ENCODE measurements at regions not wholly inside any gene's neighbourhood (a gene's known extent, or its start where the extent isn't known, plus 50 kb on each side); places are given as distances from the start of the nearest gene placed in this dataset.
"Not testable (repeated sequence)": the region's sequence is repeated elsewhere in the genome, so short reads cannot be mapped to it uniquely, and the experiment has no call there.

DNA sequence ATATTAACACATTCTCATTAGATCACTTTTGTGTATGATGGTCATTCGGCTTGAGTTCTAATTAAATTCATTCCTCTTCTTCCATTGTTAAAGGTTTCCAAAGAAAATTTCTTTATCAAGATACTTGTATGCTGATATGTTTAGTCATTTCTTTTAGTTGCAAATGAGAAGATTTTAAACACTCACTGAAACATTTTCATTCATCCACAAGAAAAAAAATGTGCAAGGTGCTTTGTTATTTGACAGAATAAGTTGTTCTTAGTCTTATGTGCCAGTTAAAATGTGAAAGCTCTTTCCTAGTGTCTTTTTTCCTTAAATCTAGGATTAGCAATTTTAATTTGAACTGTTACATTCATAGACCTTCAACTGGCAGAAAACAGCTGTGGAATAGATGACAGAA is 727.0 kb upstream of the NEGR1 start:
- TF ChIP-seq, protein P1, sequence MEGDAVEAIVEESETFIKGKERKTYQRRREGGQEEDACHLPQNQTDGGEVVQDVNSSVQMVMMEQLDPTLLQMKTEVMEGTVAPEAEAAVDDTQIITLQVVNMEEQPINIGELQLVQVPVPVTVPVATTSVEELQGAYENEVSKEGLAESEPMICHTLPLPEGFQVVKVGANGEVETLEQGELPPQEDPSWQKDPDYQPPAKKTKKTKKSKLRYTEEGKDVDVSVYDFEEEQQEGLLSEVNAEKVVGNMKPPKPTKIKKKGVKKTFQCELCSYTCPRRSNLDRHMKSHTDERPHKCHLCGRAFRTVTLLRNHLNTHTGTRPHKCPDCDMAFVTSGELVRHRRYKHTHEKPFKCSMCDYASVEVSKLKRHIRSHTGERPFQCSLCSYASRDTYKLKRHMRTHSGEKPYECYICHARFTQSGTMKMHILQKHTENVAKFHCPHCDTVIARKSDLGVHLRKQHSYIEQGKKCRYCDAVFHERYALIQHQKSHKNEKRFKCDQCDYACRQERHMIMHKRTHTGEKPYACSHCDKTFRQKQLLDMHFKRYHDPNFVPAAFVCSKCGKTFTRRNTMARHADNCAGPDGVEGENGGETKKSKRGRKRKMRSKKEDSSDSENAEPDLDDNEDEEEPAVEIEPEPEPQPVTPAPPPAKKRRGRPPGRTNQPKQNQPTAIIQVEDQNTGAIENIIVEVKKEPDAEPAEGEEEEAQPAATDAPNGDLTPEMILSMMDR (IDR thresholded peaks at IDR 0.05; ENCODE audit: low read length, missing control alignments) = no peak
- H3K4me3 ChIP-seq (replicated peaks; ENCODE audit: low read depth, low read length) = no peak overlapping the region
- DNase-seq (ENCODE audit: low read depth) = no peak

DNA sequence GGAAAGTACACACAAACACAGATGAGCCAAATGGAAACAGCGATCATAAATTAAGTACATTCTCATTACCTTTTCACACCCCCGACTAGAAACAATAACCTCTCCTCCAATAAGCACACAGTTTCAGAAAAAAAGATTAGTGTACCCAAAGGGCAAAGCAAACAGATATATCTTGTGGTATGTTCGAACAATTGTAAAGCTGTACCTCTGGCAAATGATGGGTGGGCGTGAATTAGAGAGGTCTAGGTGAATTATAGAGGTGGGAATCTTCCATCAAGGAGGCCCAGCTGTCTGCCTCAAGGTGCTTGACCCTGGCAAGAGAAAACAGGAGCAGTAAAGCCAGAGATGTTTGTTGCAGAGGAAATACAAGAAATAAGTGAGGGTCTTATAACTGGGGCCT is 715.3 kb upstream of the NEGR1 start:
- no peak for DNase-seq (ENCODE audit: low read depth)
- H3K4me3 ChIP-seq (replicated peaks; ENCODE audit: low read depth, low read length) = no peak overlapping the region
- TF ChIP-seq, protein P1 (IDR thresholded peaks at IDR 0.05; ENCODE audit: low read length, missing control alignments) = no peak

DNA sequence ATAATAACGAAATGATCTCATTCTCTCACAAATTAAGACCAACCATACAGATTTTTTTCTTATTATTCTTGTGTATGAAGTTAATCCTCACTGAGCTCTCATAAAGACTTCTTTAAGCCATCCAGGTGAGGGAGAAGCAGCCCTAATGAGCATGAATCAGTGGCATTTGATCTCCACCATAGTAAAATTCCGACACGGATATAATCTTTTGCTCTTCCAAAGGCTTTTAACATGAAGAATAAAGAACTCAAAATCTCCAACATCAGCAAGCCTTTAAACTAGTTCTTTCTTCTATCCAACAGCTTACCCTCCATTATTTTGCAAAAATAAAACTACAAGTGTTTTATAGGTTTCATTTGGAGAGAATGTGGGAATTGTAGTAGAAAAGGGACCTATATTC is 714.7 kb upstream of the NEGR1 start:
- TF ChIP-seq, protein P1 (IDR thresholded peaks at IDR 0.05; ENCODE audit: low read length, missing control alignments) = no peak
- DNase-seq (ENCODE audit: low read depth) = no peak
- H3K4me3 ChIP-seq (replicated peaks; ENCODE audit: low read depth, low read length) = no peak overlapping the region

DNA sequence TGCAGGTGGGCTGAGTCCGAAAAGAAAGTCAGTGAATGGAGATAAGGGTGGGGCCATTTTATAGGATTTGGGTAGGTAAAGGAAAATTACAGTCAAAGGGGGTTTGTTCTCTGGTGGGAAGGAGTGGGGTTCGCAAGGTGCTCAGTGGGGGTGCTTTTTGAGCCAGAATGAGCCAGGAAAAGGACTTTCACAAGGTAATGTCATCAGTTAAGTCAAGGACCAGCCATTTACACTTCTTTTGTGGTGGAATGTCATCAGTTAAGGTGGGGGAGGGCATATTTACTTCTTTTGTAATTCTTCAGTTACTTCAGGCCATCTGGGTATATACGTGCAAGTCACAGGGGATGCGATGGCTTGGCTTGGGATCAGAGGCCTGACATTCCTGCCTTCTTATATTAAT is 705.5 kb upstream of the NEGR1 start:
- not testable (repeated sequence) for H3K4me3 ChIP-seq (replicated peaks; ENCODE audit: low read depth, low read length); DNase-seq (ENCODE audit: low read depth)

DNA sequence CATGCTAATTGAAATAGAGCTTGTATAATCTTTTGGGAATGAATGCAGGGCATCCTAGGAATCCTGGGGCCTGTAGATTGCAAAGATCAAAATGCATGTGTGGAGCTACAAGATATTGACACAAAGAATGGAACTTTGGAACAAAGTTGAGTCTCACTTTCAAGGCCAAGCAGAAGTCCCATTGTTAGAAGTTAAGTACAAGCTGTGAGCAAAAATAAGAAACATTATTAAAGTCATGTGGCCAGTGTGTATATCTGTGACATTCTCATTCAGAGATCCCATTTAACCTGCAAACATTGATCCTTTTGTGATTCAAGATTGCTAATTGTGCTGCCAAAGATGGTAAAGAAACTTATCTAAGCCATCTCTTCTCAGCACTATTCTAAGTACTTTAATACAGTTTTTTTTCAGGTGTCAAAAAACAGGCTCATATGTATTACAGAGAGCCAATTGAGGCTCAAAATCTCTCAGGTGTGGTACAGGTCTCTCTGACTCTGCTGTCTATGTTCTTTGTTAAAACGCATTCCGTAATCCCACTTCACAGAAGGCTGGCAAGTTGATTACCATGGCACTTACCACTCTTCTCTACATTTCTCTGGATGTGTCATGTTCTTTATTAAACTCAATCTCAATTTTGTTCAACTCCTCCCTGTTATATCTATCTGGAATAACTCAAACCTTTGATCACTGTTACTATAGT is 704.4 kb upstream of the NEGR1 start:
- DNase-seq (ENCODE audit: low read depth) = no peak
- TF ChIP-seq, protein P1 (IDR thresholded peaks at IDR 0.05; ENCODE audit: low read length, missing control alignments) = no peak
- H3K4me3 ChIP-seq (replicated peaks; ENCODE audit: low read depth, low read length) = no peak overlapping the region

DNA sequence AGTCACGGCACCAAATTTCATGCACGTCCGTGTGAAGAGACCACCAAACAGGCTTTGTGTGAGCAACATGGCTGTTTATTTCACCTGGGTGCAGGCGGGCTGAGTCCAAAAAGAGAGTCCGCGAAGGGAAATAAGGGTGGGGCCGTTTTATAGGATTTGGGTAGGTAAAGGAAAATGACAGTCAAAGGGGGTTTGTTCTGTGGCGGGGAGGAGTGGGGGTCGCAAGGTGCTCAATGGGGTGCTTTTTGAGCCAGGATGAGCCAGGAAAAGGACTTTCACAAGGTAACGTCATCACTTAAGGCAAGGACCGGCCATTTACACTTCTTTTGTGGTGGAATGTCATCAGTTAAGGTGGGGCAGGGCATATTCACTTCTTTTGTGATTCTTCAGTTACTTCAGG is 702.7 kb upstream of the NEGR1 start:
- not testable (repeated sequence) for H3K4me3 ChIP-seq (replicated peaks; ENCODE audit: low read depth, low read length); DNase-seq (ENCODE audit: low read depth)

DNA sequence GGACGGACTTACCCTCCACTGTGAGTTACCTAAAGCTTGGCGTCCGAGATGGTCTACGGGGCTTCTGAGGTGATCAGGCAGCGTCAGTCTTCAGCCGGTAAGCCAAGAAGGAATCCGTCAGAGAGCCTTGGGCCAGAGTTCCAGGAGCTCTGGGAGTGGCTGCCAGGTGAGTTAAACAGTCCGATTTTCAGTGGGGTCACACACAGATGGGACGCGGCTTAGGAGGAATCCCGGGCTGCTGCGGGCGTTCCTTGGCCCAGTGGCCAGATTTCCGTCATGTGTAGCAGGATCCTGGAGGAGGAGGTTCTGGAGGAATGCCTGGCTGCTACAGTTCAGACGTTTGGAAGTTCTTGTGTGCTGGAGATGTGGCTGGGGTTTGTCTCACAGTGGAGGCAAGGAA is 700.7 kb upstream of the NEGR1 start:
- not testable (repeated sequence) for H3K4me3 ChIP-seq (replicated peaks; ENCODE audit: low read depth, low read length); DNase-seq (ENCODE audit: low read depth)

DNA sequence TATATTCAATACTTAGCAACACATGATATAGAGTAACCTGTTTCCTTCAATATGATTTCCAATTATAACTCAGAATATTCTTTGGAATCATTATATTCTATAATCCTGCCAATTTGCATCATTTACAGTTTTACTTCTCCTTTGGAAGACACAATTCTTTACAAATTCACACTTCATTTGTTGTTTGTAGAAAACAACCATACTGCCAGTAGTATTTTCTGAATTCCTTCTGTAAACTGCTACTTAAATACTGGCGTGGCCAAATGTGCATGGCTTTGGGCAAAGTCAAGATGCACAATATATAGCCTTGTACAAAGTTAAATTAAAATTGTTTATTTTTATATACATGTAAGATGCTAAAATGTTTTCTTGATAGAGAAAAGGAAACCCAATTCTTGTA is 687.1 kb upstream of the NEGR1 start:
- TF ChIP-seq, protein P1 (IDR thresholded peaks at IDR 0.05; ENCODE audit: low read length, missing control alignments) = no peak
- no peak for DNase-seq (ENCODE audit: low read depth)
- H3K4me3 ChIP-seq (replicated peaks; ENCODE audit: low read depth, low read length) = no peak overlapping the region

DNA sequence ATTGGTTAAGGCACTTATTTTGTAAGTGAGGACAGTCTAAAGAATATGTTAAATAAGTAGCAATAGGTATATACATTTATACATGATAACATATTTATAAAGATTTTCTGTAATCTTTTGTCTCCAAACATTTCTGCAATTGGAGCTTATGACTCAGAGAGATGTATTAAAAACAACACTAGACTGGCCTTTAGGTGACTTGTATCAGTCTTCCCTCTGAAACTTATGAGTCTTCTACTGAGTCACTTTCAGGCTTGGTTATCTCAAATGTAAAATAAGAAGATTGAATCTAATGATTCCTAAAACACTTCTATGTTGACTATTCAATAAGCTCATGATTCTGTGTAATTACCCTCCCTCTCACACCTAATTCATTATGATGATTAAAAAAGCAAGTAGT is 672.6 kb upstream of the NEGR1 start:
- TF ChIP-seq, protein P1 (IDR thresholded peaks at IDR 0.05; ENCODE audit: low read length, missing control alignments) = no peak
- no peak for DNase-seq (ENCODE audit: low read depth)
- H3K4me3 ChIP-seq (replicated peaks; ENCODE audit: low read depth, low read length) = no peak overlapping the region

DNA sequence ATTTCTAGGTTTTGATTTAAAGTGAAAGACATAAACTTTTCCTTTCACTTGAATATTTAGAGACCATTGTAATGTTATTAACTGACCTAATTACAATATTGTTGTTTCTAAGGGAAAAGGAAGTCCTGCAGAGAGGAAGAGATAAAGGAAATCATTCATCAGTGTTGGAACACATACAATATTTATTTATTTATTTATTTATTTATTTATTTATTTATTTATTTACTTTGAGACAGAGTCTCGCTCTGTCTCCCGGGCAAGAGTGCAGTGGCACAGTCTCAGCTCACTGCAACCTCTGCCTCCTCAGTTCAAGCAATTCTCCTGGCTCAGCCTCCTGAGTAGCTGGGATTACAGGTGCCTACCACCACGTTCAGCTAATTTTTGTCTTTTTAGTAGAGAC is 668.6 kb upstream of the NEGR1 start:
- DNase-seq (ENCODE audit: low read depth); H3K4me3 ChIP-seq (replicated peaks; ENCODE audit: low read depth, low read length): not testable (repeated sequence)

All from fibroblast of pulmonary artery (primary cell).